H1 (cell line): ENCODE measurements at regions not wholly inside any gene's neighbourhood (a gene's known extent, or its start where the extent isn't known, plus 50 kb on each side); places are given as distances from the start of the nearest gene placed in this dataset.

Experiments
- CBX5 ChIP-seq: fragments of 300-800, 300-1000 bp; sonication (generic); IDR thresholded peaks from 2 replicates; pipeline ENCODE4 v1.7.1; 2016; ENCODE audit warnings: antibody characterized with exemption, low read length, low read depth
- CHD2 ChIP-seq: IDR thresholded peaks from 2 replicates; pipeline ENCODE4 v1.6.1; 2012; ENCODE audit warnings: low read length, improper control_type of control experiment
- EP300 ChIP-seq, 2 experiments: IDR thresholded peaks; 1 replicate in 1 of 2; 2 replicates in 1 of 2; pipeline ENCODE4 v1.6.1; 2011 to 2012; ENCODE audit warnings: low read depth in 2 of 2, low read length in 2 of 2, mild to moderate bottlenecking in 2 of 2, borderline replicate concordance in 1 of 2, inconsistent platforms in 1 of 2, moderate library complexity in 1 of 2
- KDM5A ChIP-seq: fragments of 200-600 bp; IDR thresholded peaks from 2 replicates; pipeline ENCODE4 v1.7.1; 2012; ENCODE audit warnings: mild to moderate bottlenecking, low read length, inconsistent platforms, mixed read lengths
- POLR2A ChIP-seq, 2 experiments: IDR thresholded peaks; 1 replicate in 1 of 2; 2 replicates in 1 of 2; pipeline ENCODE4 v1.6.1; 2011; ENCODE audit warnings: low read depth in 2 of 2, low read length in 2 of 2, mild to moderate bottlenecking in 2 of 2; ENCODE audit errors: control extremely low read depth in 1 of 2
- POLR2AphosphoS5 ChIP-seq: IDR thresholded peaks from 2 replicates; pipeline ENCODE4 v1.6.1; 2011; ENCODE audit warnings: low read depth, low read length
- SIN3A ChIP-seq, 2 experiments: IDR thresholded peaks in 1 of 2; conservative IDR thresholded peaks in 1 of 2; 2 replicates each; pipeline ENCODE4 v1.6.1; 2011 to 2012; ENCODE audit warnings: low read length in 2 of 2, improper control_type of control experiment in 1 of 2, low read depth in 1 of 2, mild to moderate bottlenecking in 1 of 2
- YY1 ChIP-seq: IDR thresholded peaks from 2 replicates; pipeline ENCODE4 v1.6.1; 2011; ENCODE audit warnings: low read depth, mild to moderate bottlenecking, low read length
- TF ChIP-seq, protein P1 (sequence below), 3 experiments: IDR thresholded peaks; 1 replicate in 2 of 3; 2 replicates in 1 of 3; pipeline versions ENCODE4 v1.5.1 to v1.6.1; 2011; ENCODE audit warnings: low read length in 3 of 3, mild to moderate bottlenecking in 3 of 3, inconsistent platforms in 2 of 3, low read depth in 1 of 3, moderate library complexity in 1 of 3; ENCODE audit not compliant: insufficient read depth in 1 of 3; ENCODE audit errors: control extremely low read depth in 1 of 3
- TF ChIP-seq, protein P2 (sequence below): IDR thresholded peaks from 2 replicates; pipeline ENCODE4 v1.6.1; 2012; ENCODE audit warnings: inconsistent platforms
- TF ChIP-seq, protein P3 (sequence below): IDR thresholded peaks from 2 replicates; pipeline ENCODE4 v1.6.1; 2011; ENCODE audit warnings: low read depth, mild to moderate bottlenecking, low read length; ENCODE audit not compliant: insufficient read depth

DNA sequence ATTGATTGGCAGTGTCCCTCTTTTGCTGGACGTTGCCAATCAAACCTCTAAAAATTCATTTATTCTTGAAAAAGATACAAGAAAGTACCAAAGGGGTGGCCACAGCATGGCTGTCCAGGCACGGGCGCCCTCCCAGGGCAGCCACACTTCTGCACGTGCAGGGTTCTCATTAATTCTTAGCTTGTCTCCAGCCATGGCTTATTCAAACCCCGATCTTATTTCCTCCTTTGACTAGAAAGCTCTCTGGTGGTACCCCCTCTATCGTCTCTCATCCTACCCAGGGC, 123.9 kb downstream of the CTTN start:
- TF ChIP-seq, protein P1, sequence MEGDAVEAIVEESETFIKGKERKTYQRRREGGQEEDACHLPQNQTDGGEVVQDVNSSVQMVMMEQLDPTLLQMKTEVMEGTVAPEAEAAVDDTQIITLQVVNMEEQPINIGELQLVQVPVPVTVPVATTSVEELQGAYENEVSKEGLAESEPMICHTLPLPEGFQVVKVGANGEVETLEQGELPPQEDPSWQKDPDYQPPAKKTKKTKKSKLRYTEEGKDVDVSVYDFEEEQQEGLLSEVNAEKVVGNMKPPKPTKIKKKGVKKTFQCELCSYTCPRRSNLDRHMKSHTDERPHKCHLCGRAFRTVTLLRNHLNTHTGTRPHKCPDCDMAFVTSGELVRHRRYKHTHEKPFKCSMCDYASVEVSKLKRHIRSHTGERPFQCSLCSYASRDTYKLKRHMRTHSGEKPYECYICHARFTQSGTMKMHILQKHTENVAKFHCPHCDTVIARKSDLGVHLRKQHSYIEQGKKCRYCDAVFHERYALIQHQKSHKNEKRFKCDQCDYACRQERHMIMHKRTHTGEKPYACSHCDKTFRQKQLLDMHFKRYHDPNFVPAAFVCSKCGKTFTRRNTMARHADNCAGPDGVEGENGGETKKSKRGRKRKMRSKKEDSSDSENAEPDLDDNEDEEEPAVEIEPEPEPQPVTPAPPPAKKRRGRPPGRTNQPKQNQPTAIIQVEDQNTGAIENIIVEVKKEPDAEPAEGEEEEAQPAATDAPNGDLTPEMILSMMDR (IDR thresholded peaks at IDR 0.05; ENCODE audit: control extremely low read depth in 1 of 3, insufficient read depth in 1 of 3, low read depth in 1 of 3, low read length in 3 of 3) = no peak
- TF ChIP-seq EP300 (IDR thresholded peaks at IDR 0.05; ENCODE audit: borderline replicate concordance in 1 of 2, low read depth in 2 of 2, low read length in 2 of 2) (no peak), KDM5A (no peak), YY1 (no peak), POLR2A (IDR thresholded peaks at IDR 0.05; ENCODE audit: control extremely low read depth in 1 of 2, low read depth in 2 of 2, low read length in 2 of 2) (no peak), SIN3A (conservative IDR thresholded peaks at IDR 0.05 in 1 of 2, IDR thresholded peaks at IDR 0.05 in 1 of 2; ENCODE audit: low read depth in 1 of 2, low read length in 2 of 2) (no peak), CBX5 (no peak), POLR2AphosphoS5 (no peak), CHD2 (no peak)
- TF ChIP-seq, protein P2, sequence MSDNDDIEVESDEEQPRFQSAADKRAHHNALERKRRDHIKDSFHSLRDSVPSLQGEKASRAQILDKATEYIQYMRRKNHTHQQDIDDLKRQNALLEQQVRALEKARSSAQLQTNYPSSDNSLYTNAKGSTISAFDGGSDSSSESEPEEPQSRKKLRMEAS = no peak
- TF ChIP-seq, protein P3, sequence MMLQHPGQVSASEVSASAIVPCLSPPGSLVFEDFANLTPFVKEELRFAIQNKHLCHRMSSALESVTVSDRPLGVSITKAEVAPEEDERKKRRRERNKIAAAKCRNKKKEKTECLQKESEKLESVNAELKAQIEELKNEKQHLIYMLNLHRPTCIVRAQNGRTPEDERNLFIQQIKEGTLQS = no peak
